Natural killer cell treated with Interleukin-12 subunit alpha and Interleukin-12 subunit beta and Interleukin-15 and Interleukin-18, amount 100 ng/mL, for 72 hours (primary cell): ENCODE measurements at regions not wholly inside any gene's neighbourhood (a gene's known extent, or its start where the extent isn't known, plus 50 kb on each side); places are given as distances from the start of the nearest gene placed in this dataset.
"Not testable (repeated sequence)": the region's sequence is repeated elsewhere in the genome, so short reads cannot be mapped to it uniquely, and the experiment has no call there.

Experiments
- ATAC-seq, 2 donors: fragments of 150-1000 bp; cut with Tn5 transposase in 1 of 2; sonication (Bioruptor Pico), chemical (Tn5 transposase) in 1 of 2; 2 replicates each; pipeline ENCODE4 v1.10.0; 2021
- DNase-seq: peaks from one replicate; pipeline ENCODE4 v3.0.0; 2022; ENCODE audit warnings: low spot score
- H3K27ac Mint-ChIP-seq, 2 donors: 1 replicate in 1 of 2; 2 replicates in 1 of 2; pipeline ENCODE4 v1.8.0; 2022; ENCODE audit warnings: mixed read lengths in 2 of 2, mild to moderate bottlenecking in 1 of 2, moderate library complexity in 1 of 2
- H3K27me3 Mint-ChIP-seq, 2 donors: 1 replicate in 1 of 2; 2 replicates in 1 of 2; pipeline ENCODE4 v1.8.0; 2022; ENCODE audit warnings: mixed read lengths in 2 of 2
- H3K36me3 Mint-ChIP-seq: one replicate; pipeline ENCODE4 v1.8.0; 2022; ENCODE audit warnings: mixed read lengths
- H3K4me1 Mint-ChIP-seq, 2 donors: 1 replicate in 1 of 2; 2 replicates in 1 of 2; pipeline ENCODE4 v1.8.0; 2022; ENCODE audit warnings: low read depth in 2 of 2, mixed read lengths in 2 of 2, mild to moderate bottlenecking in 1 of 2
- H3K4me3 Mint-ChIP-seq: one replicate; pipeline ENCODE4 v1.8.0; 2022; ENCODE audit warnings: mixed read lengths
- H3K9me3 Mint-ChIP-seq: 2 replicates; pipeline ENCODE4 v1.8.0; 2022; ENCODE audit warnings: mixed read lengths

- DNase-seq, result no peak
- Mint-ChIP-seq H3K27me3 (peaks cover under 1 to 13% of the 10 kb centered on the region in 2 donors), H3K27ac (no peak overlapping the region)
These were observed 67.9 kb upstream of the EPCAM start for GRCh38 chr2:47301277-47301618.

GRCh38 chr2:47300609-47301276, 68.4 kb upstream of the EPCAM start:
- no peaks in the 10 kb centered on the region for H3K36me3 Mint-ChIP-seq
- no peaks in the 10 kb centered on the region for H3K9me3 Mint-ChIP-seq
- no peak overlapping the region for H3K27ac Mint-ChIP-seq
- H3K27me3 Mint-ChIP-seq, result peaks cover 0 to 13% of the 10 kb centered on the region in 2 donors
- H3K4me3 Mint-ChIP-seq, result no peak overlapping the region
- peaks cover 10 to 11% of the 10 kb centered on the region in 2 donors for H3K4me1 Mint-ChIP-seq
- DNase-seq, result no peak
- peak in 1 of 2 donors; percentile 48 for ATAC-seq

More at GRCh38 chr2:47301277-47301618, 67.9 kb upstream of the EPCAM start:
- no peak overlapping the region for H3K4me3 Mint-ChIP-seq
- H3K4me1 Mint-ChIP-seq, result peaks cover 10 to 11% of the 10 kb centered on the region in 2 donors
- ATAC-seq, result no peak
- H3K9me3 Mint-ChIP-seq, result no peaks in the 10 kb centered on the region
- H3K36me3 Mint-ChIP-seq, result no peaks in the 10 kb centered on the region

- H3K27ac Mint-ChIP-seq, result no peak overlapping the region
- H3K4me3 Mint-ChIP-seq, result no peak overlapping the region
- H3K36me3 Mint-ChIP-seq, result no peaks in the 10 kb centered on the region
- H3K27me3 Mint-ChIP-seq, result peaks cover 0 to 11% of the 10 kb centered on the region in 2 donors
- ATAC-seq (no peak), DNase-seq (no peak)
- H3K9me3 Mint-ChIP-seq, result no peaks in the 10 kb centered on the region
- peaks cover 10 to 11% of the 10 kb centered on the region in 2 donors for H3K4me1 Mint-ChIP-seq
These were observed 69.0 kb upstream of the EPCAM start for GRCh38 chr2:47300081-47300480.

GRCh38 chr2:47299555-47299954, 69.6 kb upstream of the EPCAM start:
- ATAC-seq (no peak), DNase-seq (no peak)
- no peaks in the 10 kb centered on the region for H3K9me3 Mint-ChIP-seq
- H3K4me1 Mint-ChIP-seq, result peaks cover 10 to 11% of the 10 kb centered on the region in 2 donors
- no peaks in the 10 kb centered on the region for H3K36me3 Mint-ChIP-seq
- H3K4me3 Mint-ChIP-seq, result no peak overlapping the region
- H3K27me3 Mint-ChIP-seq, result peaks cover 0 to 8% of the 10 kb centered on the region in 2 donors
- no peak overlapping the region for H3K27ac Mint-ChIP-seq

GRCh38 chr2:47298771-47299170, 70.3 kb upstream of the EPCAM start:
- Mint-ChIP-seq H3K27ac (no peak overlapping the region), H3K4me3 (no peak overlapping the region), H3K36me3 (no peaks in the 10 kb centered on the region), H3K9me3 (no peaks in the 10 kb centered on the region), H3K4me1 (peaks cover 10 to 11% of the 10 kb centered on the region in 2 donors), H3K27me3 (peaks cover 0 to 14% of the 10 kb centered on the region in 2 donors)
- no peak for DNase-seq
- no peak for ATAC-seq

- H3K27ac Mint-ChIP-seq, result no peak overlapping the region
- DNase-seq, result no peak
- no peak for ATAC-seq
- peaks cover 10 to 11% of the 10 kb centered on the region in 2 donors for H3K4me1 Mint-ChIP-seq
- peaks cover 0 to 15% of the 10 kb centered on the region in 2 donors for H3K27me3 Mint-ChIP-seq
- H3K4me3 Mint-ChIP-seq, result no peak overlapping the region
- no peaks in the 10 kb centered on the region for H3K36me3 Mint-ChIP-seq
- H3K9me3 Mint-ChIP-seq, result no peaks in the 10 kb centered on the region
These were observed 71.2 kb upstream of the EPCAM start for GRCh38 chr2:47297767-47298425.

- Mint-ChIP-seq H3K9me3 (no peaks in the 10 kb centered on the region), H3K4me3 (no peak overlapping the region)
These were observed 73.0 kb upstream of the EPCAM start for GRCh38 chr2:47295981-47296635.

GRCh38 chr2:47295131-47295980, 73.8 kb upstream of the EPCAM start:
- Mint-ChIP-seq H3K27ac (no peak overlapping the region), H3K27me3 (peaks cover 0 to 8% of the 10 kb centered on the region in 2 donors)

More at GRCh38 chr2:47295981-47296635, 73.0 kb upstream of the EPCAM start:
- Mint-ChIP-seq H3K36me3 (no peaks in the 10 kb centered on the region), H3K4me1 (peaks cover 7 to 11% of the 10 kb centered on the region in 2 donors), H3K27me3 (peaks cover 0 to 8% of the 10 kb centered on the region in 2 donors), H3K27ac (no peak overlapping the region)
- no peak for ATAC-seq
- no peak for DNase-seq

GRCh38 chr2:47293976-47294375, 75.1 kb upstream of the EPCAM start:
- Mint-ChIP-seq H3K9me3 (no peaks in the 10 kb centered on the region), H3K36me3 (no peaks in the 10 kb centered on the region), H3K27me3 (peaks cover 0 to 8% of the 10 kb centered on the region in 2 donors), H3K4me1 (no peaks in the 10 kb centered on the region), H3K27ac (no peak overlapping the region), H3K4me3 (no peak overlapping the region)
- DNase-seq (no peak), ATAC-seq (no peak)

More at GRCh38 chr2:47295131-47295980, 73.8 kb upstream of the EPCAM start:
- no peak for DNase-seq
- no peak for ATAC-seq
- Mint-ChIP-seq H3K36me3 (no peaks in the 10 kb centered on the region), H3K4me1 (peaks cover 0 to 4% of the 10 kb centered on the region in 2 donors), H3K9me3 (no peaks in the 10 kb centered on the region), H3K4me3 (no peak overlapping the region)

GRCh38 chr2:47288864-47289263, 80.2 kb upstream of the EPCAM start:
- no peak overlapping the region for H3K4me3 Mint-ChIP-seq
- DNase-seq (no peak), ATAC-seq (no peak)
- H3K27me3 Mint-ChIP-seq, result peaks cover 6 to 11% of the 10 kb centered on the region in 2 donors
- H3K36me3 Mint-ChIP-seq, result no peaks in the 10 kb centered on the region
- no peak overlapping the region for H3K27ac Mint-ChIP-seq
- no peaks in the 10 kb centered on the region for H3K9me3 Mint-ChIP-seq
- H3K4me1 Mint-ChIP-seq, result no peaks in the 10 kb centered on the region

- no peak for DNase-seq
- no peak for ATAC-seq
- Mint-ChIP-seq H3K4me3 (no peak overlapping the region), H3K9me3 (no peaks in the 10 kb centered on the region), H3K27ac (no peak overlapping the region), H3K27me3 (peaks cover 4 to 9% of the 10 kb centered on the region in 2 donors), H3K36me3 (no peaks in the 10 kb centered on the region), H3K4me1 (no peaks in the 10 kb centered on the region)
These were observed 85.5 kb upstream of the EPCAM start for GRCh38 chr2:47283659-47284058.

GRCh38 chr2:47282621-47283272, 86.4 kb upstream of the EPCAM start:
- ATAC-seq, result no peak
- Mint-ChIP-seq H3K4me3 (no peak overlapping the region), H3K4me1 (no peaks in the 10 kb centered on the region), H3K27me3 (peaks cover 3 to 8% of the 10 kb centered on the region in 2 donors), H3K9me3 (no peaks in the 10 kb centered on the region), H3K27ac (no peak overlapping the region), H3K36me3 (no peaks in the 10 kb centered on the region)
- DNase-seq, result no peak

GRCh38 chr2:47279525-47279924, 89.6 kb upstream of the EPCAM start:
- H3K4me3 Mint-ChIP-seq, ATAC-seq, H3K27me3 Mint-ChIP-seq, H3K27ac Mint-ChIP-seq, H3K4me1 Mint-ChIP-seq, H3K9me3 Mint-ChIP-seq, DNase-seq, H3K36me3 Mint-ChIP-seq: not testable (repeated sequence)
